CD14-positive monocyte (primary cell): ENCODE measurements at regions not wholly inside any gene's neighbourhood (a gene's known extent, or its start where the extent isn't known, plus 50 kb on each side); places are given as distances from the start of the nearest gene placed in this dataset.

Experiments used
- DNase-seq, 3 donors: peaks; one replicate each; pipeline ENCODE4 v3.0.0-alpha.2; 2011 to 2022
- H2AFZ ChIP-seq: 2 replicates; pipeline ENCODE4 v1.6.0; 2012; ENCODE audit warnings: mild to moderate bottlenecking, low read depth, low read length, inconsistent platforms; ENCODE audit not compliant: insufficient read depth, poor library complexity, severe bottlenecking
- H3K27ac ChIP-seq, 2 donors: 1 replicate in 1 of 2; 2 replicates in 1 of 2; pipeline ENCODE4 v1.5.1; 2012 to 2013; ENCODE audit warnings: low read length in 2 of 2, control low read depth in 1 of 2, inconsistent platforms in 1 of 2, low read depth in 1 of 2, mild to moderate bottlenecking in 1 of 2
- H3K27me3 ChIP-seq, 2 donors: one replicate each; pipeline versions ENCODE4 v1.6.0 to v1.6.1; 2011 to 2013; ENCODE audit warnings: low read length in 2 of 2; ENCODE audit not compliant: control insufficient read depth in 2 of 2, insufficient read depth in 2 of 2
- H3K36me3 ChIP-seq, 2 donors: replicated peaks in 1 of 2; 1 replicate in 1 of 2; 2 replicates in 1 of 2; pipeline versions ENCODE4 v1.5.1 to v1.6.1; 2012 to 2013; ENCODE audit warnings: low read length in 2 of 2, control low read depth in 1 of 2, inconsistent platforms in 1 of 2, mild to moderate bottlenecking in 1 of 2; ENCODE audit not compliant: insufficient read depth in 2 of 2, control insufficient read depth in 1 of 2
- H3K4me1 ChIP-seq, 2 donors: 1 replicate in 1 of 2; 2 replicates in 1 of 2; pipeline versions ENCODE4 v1.5.1 to v1.6.1; 2012 to 2013; ENCODE audit warnings: low read length in 2 of 2, control low read depth in 1 of 2, inconsistent platforms in 1 of 2, mild to moderate bottlenecking in 1 of 2, moderate library complexity in 1 of 2; ENCODE audit not compliant: insufficient read depth in 2 of 2, control insufficient read depth in 1 of 2
- H3K4me2 ChIP-seq: replicated peaks from 2 replicates; pipeline ENCODE3; 2012; ENCODE audit warnings: low read length, moderate library complexity, mild to moderate bottlenecking; ENCODE audit not compliant: poor library complexity, severe bottlenecking; ENCODE audit errors: extremely low read depth
- H3K4me3 ChIP-seq, 3 experiments: fragments of 200-600 bp in 1 of 3; sonication (generic) in 1 of 3; replicated peaks in 1 of 3; 1 replicate in 2 of 3; 2 replicates in 1 of 3; pipeline ENCODE4 v1.5.1; 2011 to 2013; ENCODE audit warnings: low read length in 3 of 3, mild to moderate bottlenecking in 3 of 3, control low read depth in 2 of 3, low read depth in 2 of 3, inconsistent platforms in 1 of 3, moderate library complexity in 1 of 3
- H3K79me2 ChIP-seq: 2 replicates; pipeline ENCODE4 v1.6.0; 2012; ENCODE audit warnings: mild to moderate bottlenecking, control low read depth, inconsistent platforms, low read length, moderate library complexity; ENCODE audit not compliant: insufficient read depth
- H3K9ac ChIP-seq: 2 replicates; pipeline ENCODE4 v1.6.0; 2017; ENCODE audit warnings: low read length, mild to moderate bottlenecking; ENCODE audit not compliant: insufficient read depth, poor library complexity, severe bottlenecking
- H3K9me3 ChIP-seq, 2 donors: replicated peaks in 1 of 2; 1 replicate in 1 of 2; 2 replicates in 1 of 2; pipeline versions ENCODE4 v1.5.1 to v1.6.1; 2012 to 2013; ENCODE audit warnings: low read length in 2 of 2, control low read depth in 1 of 2; ENCODE audit not compliant: control insufficient read depth in 1 of 2, insufficient read depth in 1 of 2
- H4K20me1 ChIP-seq: 2 replicates; pipeline ENCODE4 v1.6.0; 2012; ENCODE audit warnings: mild to moderate bottlenecking, low read length, control low read depth, moderate library complexity; ENCODE audit not compliant: insufficient read depth
- H3K27ac Mint-ChIP-seq, 7 donors: one replicate each; pipeline ENCODE4 v1.8.0; 2020; ENCODE audit warnings: mild to moderate bottlenecking in 7 of 7, mixed read lengths in 7 of 7, moderate library complexity in 6 of 7, inconsistent platforms in 2 of 7
- H3K27me3 Mint-ChIP-seq, 3 donors: one replicate each; pipeline ENCODE4 v1.8.0; 2021 to 2022; ENCODE audit warnings: low read depth in 3 of 3, mild to moderate bottlenecking in 3 of 3, mixed read lengths in 3 of 3, moderate library complexity in 3 of 3, inconsistent platforms in 1 of 3
- H3K36me3 Mint-ChIP-seq, 2 donors: one replicate each; pipeline ENCODE4 v1.8.0; 2020; ENCODE audit warnings: mixed read lengths in 2 of 2, inconsistent platforms in 1 of 2, mild to moderate bottlenecking in 1 of 2
- H3K4me1 Mint-ChIP-seq: one replicate; pipeline ENCODE4 v1.8.0; 2020; ENCODE audit warnings: mild to moderate bottlenecking, mixed read lengths
- H3K4me3 Mint-ChIP-seq, 2 donors: one replicate each; pipeline ENCODE4 v1.8.0; 2020; ENCODE audit warnings: mild to moderate bottlenecking in 2 of 2, mixed read lengths in 2 of 2, moderate library complexity in 1 of 2
- H3K9me3 Mint-ChIP-seq, 7 donors: one replicate each; pipeline ENCODE4 v1.8.0; 2020 to 2022; ENCODE audit warnings: mixed read lengths in 7 of 7, mild to moderate bottlenecking in 6 of 7, moderate library complexity in 6 of 7, inconsistent platforms in 2 of 7
- WGBS: methylation state at CpG from one replicate; pipeline ENCODE4 v1.1.5; 2013; ENCODE audit warnings: missing lambda C conversion rate; ENCODE audit not compliant: insufficient coverage; 5-methylcytosine and 5-hydroxymethylcytosine counted together
- intact Hi-C, 2 donors: fragments of 100-400 bp; cut with micrococcal nuclease; formaldehyde crosslinking; loops; one replicate each; pipeline versions ENCODE4 v1.15.0 to v1.15.1; 2023
- TF ChIP-seq, protein P1 (sequence below): fragments of 200-600 bp; IDR thresholded peaks from one replicate; pipeline ENCODE4 v1.8.0; 2022; ENCODE audit warnings: antibody characterized with exemption, mild to moderate bottlenecking

DNA sequence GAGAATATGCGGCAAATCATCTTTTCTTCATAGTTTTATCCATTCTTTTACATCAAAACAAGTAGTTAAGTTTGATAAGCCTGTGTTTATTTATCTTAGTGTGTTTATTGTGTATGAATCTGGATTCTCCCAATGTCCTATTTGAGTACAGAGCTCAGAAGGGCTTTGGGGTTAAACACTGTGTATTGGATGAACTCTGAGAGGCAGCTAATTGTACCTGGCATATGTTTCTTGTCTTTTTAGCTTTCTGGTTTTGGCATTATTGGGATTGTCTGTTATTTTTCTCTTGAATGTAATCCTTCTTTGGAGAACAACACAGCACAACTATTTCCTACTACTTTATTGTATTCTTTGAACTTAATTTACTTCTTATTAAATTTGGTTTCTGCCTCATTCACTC lies 906.9 kb downstream of the ADGRL2 start:
- WGBS, result no CpG with 5 or more reads among the region's 1 CpG
- no peak overlapping the region for H3K9ac ChIP-seq
- H4K20me1 ChIP-seq, result no peaks in the 10 kb centered on the region
- Mint-ChIP-seq H3K4me1 (peaks cover 9% of the 10 kb centered on the region), H3K36me3 (no peaks in the 10 kb centered on the region), H3K27ac (no peak overlapping the region), H3K27me3 (no peaks in the 10 kb centered on the region), H3K9me3 (peaks cover 0 to 3% (median 1%) of the 10 kb centered on the region in 7 donors), H3K4me3 (no peak overlapping the region)
- no peak for DNase-seq
- TF ChIP-seq, protein P1, sequence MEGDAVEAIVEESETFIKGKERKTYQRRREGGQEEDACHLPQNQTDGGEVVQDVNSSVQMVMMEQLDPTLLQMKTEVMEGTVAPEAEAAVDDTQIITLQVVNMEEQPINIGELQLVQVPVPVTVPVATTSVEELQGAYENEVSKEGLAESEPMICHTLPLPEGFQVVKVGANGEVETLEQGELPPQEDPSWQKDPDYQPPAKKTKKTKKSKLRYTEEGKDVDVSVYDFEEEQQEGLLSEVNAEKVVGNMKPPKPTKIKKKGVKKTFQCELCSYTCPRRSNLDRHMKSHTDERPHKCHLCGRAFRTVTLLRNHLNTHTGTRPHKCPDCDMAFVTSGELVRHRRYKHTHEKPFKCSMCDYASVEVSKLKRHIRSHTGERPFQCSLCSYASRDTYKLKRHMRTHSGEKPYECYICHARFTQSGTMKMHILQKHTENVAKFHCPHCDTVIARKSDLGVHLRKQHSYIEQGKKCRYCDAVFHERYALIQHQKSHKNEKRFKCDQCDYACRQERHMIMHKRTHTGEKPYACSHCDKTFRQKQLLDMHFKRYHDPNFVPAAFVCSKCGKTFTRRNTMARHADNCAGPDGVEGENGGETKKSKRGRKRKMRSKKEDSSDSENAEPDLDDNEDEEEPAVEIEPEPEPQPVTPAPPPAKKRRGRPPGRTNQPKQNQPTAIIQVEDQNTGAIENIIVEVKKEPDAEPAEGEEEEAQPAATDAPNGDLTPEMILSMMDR, result no peak
- no peaks in the 10 kb centered on the region for H3K4me1 ChIP-seq
- no peaks in the 10 kb centered on the region for H3K9me3 ChIP-seq
- no peak overlapping the region for H3K4me2 ChIP-seq
- H3K27ac ChIP-seq, result no peak overlapping the region
- no peaks in the 10 kb centered on the region for H3K27me3 ChIP-seq
- H3K79me2 ChIP-seq, result no peaks in the 10 kb centered on the region
- intact Hi-C loops, result no loop called here
- no peak overlapping the region for H2AFZ ChIP-seq
- no peaks in the 10 kb centered on the region for H3K36me3 ChIP-seq
- no peak overlapping the region for H3K4me3 ChIP-seq

DNA sequence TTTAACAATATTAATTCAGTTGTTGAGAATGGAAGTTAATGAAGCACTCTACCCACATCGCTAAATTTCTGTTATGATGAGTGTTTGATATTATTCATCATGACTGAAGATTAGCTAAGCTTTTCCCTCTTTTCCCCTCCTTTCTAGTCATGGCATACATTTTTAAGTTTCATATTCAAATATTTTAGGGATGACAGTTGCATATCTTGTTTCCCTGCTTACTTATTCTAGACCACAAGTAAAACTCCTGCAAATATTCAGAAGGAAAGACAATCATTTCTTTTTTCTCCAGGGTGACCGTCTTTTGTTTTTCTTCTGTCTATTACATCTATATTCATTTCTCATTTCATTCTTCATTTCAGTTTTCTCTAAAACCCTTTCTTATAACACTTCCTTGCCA lies 906.0 kb downstream of the ADGRL2 start:
- Histone ChIP-seq H3K79me2 (no peaks in the 10 kb centered on the region), H3K9ac (no peak overlapping the region), H3K4me2 (no peak overlapping the region), H3K27me3 (no peaks in the 10 kb centered on the region), H3K9me3 (no peaks in the 10 kb centered on the region), H3K4me1 (no peaks in the 10 kb centered on the region), H3K36me3 (no peaks in the 10 kb centered on the region), H4K20me1 (no peaks in the 10 kb centered on the region), H3K27ac (no peak overlapping the region), H2AFZ (no peak overlapping the region), H3K4me3 (no peak overlapping the region)
- TF ChIP-seq, protein P1, result no peak
- Mint-ChIP-seq H3K4me3 (no peak overlapping the region), H3K27me3 (no peaks in the 10 kb centered on the region), H3K27ac (no peak overlapping the region), H3K36me3 (no peaks in the 10 kb centered on the region), H3K9me3 (peaks cover 0 to 2% (median 0%) of the 10 kb centered on the region in 7 donors), H3K4me1 (peaks cover 9% of the 10 kb centered on the region)
- WGBS, result no CpG with 5 or more reads among the region's 2 CpGs
- DNase-seq, result no peak
- intact Hi-C loops, result no loop called here
